Endothelial cell of umbilical vein (primary cell): ENCODE measurements at regions not wholly inside any gene's neighbourhood (a gene's known extent, or its start where the extent isn't known, plus 50 kb on each side); places are given as distances from the start of the nearest gene placed in this dataset.

Experiments used
- BruUV-seq: library from RNA; stranded (reverse); fragments of 400-500 nt; replicated peaks from 2 replicates; lab custom pipeline; 2021; lab: Mats Ljungman, UMichigan
- CTCF ChIA-PET: fragments of 300-600, 350-600 bp; sonication (Branson Sonifier 250); formaldehyde crosslinking; loops from one replicate; lab custom pipeline; 2021; ENCODE audit warnings: antibody characterized with exemption, inconsistent platforms; lab: Charles Lee
- POLR2A ChIA-PET: fragments of 300-600, 350-600 bp; sonication (Branson Sonifier 250); formaldehyde crosslinking; loops from one replicate; lab custom pipeline; 2021; ENCODE audit warnings: antibody characterized with exemption, inconsistent platforms; lab: Charles Lee
- DNase-seq: peaks from one replicate; pipeline ENCODE4 v3.0.0-alpha.2; 2011; ENCODE audit warnings: low read depth, low spot score
- FAIRE-seq: peaks from 2 replicates; lab custom pipeline; 2011; peaks lifted over from hg19 to GRCh38; lab: Jason Lieb, UNC
- H2AFZ ChIP-seq: 2 replicates; pipeline ENCODE4 v1.6.0; 2012; ENCODE audit warnings: low read depth, low read length, control low read depth, inconsistent platforms
- H3K27ac ChIP-seq: 2 replicates; pipeline ENCODE4 v1.5.1; 2011; ENCODE audit warnings: low read depth, mild to moderate bottlenecking, control low read depth, low read length, moderate library complexity; ENCODE audit not compliant: insufficient read depth
- H3K27me3 ChIP-seq, 2 experiments: 2 replicates each; pipeline versions ENCODE4 v1.6.0 to v1.6.1; 2011; ENCODE audit warnings: low read length in 2 of 2, mixed read lengths in 1 of 2; ENCODE audit not compliant: control insufficient read depth in 2 of 2, insufficient read depth in 2 of 2
- H3K36me3 ChIP-seq, 2 experiments: 2 replicates in 1 of 2; 3 replicates in 1 of 2; pipeline ENCODE4 v1.5.1; 2011; ENCODE audit warnings: low read length in 2 of 2, mild to moderate bottlenecking in 1 of 2, moderate library complexity in 1 of 2; ENCODE audit not compliant: control insufficient read depth in 2 of 2, insufficient read depth in 2 of 2; ENCODE audit errors: extremely low read depth in 1 of 2
- H3K4me1 ChIP-seq: 3 replicates; pipeline ENCODE4 v1.5.1; 2011; ENCODE audit warnings: mild to moderate bottlenecking, low read length; ENCODE audit not compliant: control insufficient read depth, insufficient read depth; ENCODE audit errors: extremely low read depth
- H3K4me2 ChIP-seq: 2 replicates; pipeline ENCODE4 v1.6.1; 2011; ENCODE audit warnings: low read length, control low read depth, mixed read lengths; ENCODE audit not compliant: insufficient read depth
- H3K4me3 ChIP-seq, 3 experiments: fragments of 200-600 bp in 1 of 3; sonication (generic), shearing (Covaris generic) in 1 of 3; replicated peaks in 1 of 3; 2 replicates each; pipeline ENCODE4 v1.5.1; 2011 to 2016; ENCODE audit warnings: control low read depth in 3 of 3, low read length in 3 of 3, mild to moderate bottlenecking in 2 of 3, inconsistent platforms in 1 of 3, low read depth in 1 of 3, moderate library complexity in 1 of 3; ENCODE audit not compliant: insufficient read depth in 1 of 3
- H3K79me2 ChIP-seq: 2 replicates; pipeline ENCODE4 v1.6.0; 2012; ENCODE audit warnings: low read length, inconsistent platforms; ENCODE audit not compliant: control insufficient read depth, insufficient read depth
- H3K9ac ChIP-seq: replicated peaks from 2 replicates; pipeline ENCODE3; 2011; ENCODE audit warnings: low read length, control low read depth; ENCODE audit not compliant: insufficient read depth; ENCODE audit errors: extremely low read depth
- H3K9me1 ChIP-seq: replicated peaks from 3 replicates; pipeline ENCODE4 v1.6.0; 2011; ENCODE audit warnings: mild to moderate bottlenecking, low read length; ENCODE audit not compliant: control insufficient read depth, insufficient read depth; ENCODE audit errors: extremely low read depth
- H3K9me3 ChIP-seq: replicated peaks from 2 replicates; pipeline ENCODE4 v1.5.1; 2012; ENCODE audit warnings: low read length, inconsistent platforms; ENCODE audit not compliant: control insufficient read depth, insufficient read depth
- H4K20me1 ChIP-seq: replicated peaks from 2 replicates; pipeline ENCODE3; 2011; ENCODE audit warnings: mild to moderate bottlenecking, low read length; ENCODE audit not compliant: control insufficient read depth, insufficient read depth; ENCODE audit errors: extremely low read depth
- EZH2 ChIP-seq: IDR thresholded peaks from 2 replicates; pipeline ENCODE4 v1.6.1; 2012; ENCODE audit warnings: borderline replicate concordance, low read depth, mild to moderate bottlenecking, moderate library complexity, low read length, inconsistent platforms; ENCODE audit not compliant: severe bottlenecking
- FOS ChIP-seq: IDR thresholded peaks from 2 replicates; pipeline ENCODE4 v1.6.1; 2011; ENCODE audit warnings: mild to moderate bottlenecking, low read length, moderate library complexity, borderline replicate concordance; ENCODE audit not compliant: insufficient read depth
- GATA2 ChIP-seq: IDR thresholded peaks from 2 replicates; pipeline ENCODE4 v1.7.0; 2011; ENCODE audit warnings: low read depth, mild to moderate bottlenecking, moderate library complexity, mixed read lengths, low read length; ENCODE audit not compliant: insufficient read length, insufficient read depth
- JUN ChIP-seq: IDR thresholded peaks from 2 replicates; pipeline ENCODE4 v1.6.1; 2011; ENCODE audit warnings: borderline replicate concordance, low read depth; ENCODE audit not compliant: insufficient read length, insufficient read depth
- MYC ChIP-seq: IDR thresholded peaks from one replicate; pipeline ENCODE4 v1.6.1; 2011; ENCODE audit warnings: mild to moderate bottlenecking, low read depth, low read length
- POLR2A ChIP-seq: IDR thresholded peaks from 2 replicates; pipeline ENCODE4 v1.6.1; 2012; ENCODE audit warnings: low read depth, mild to moderate bottlenecking, control low read depth, low read length
- POLR2AphosphoS5 ChIP-seq: IDR thresholded peaks from 2 replicates; pipeline ENCODE4 v1.6.1; 2012; ENCODE audit warnings: low read depth, mild to moderate bottlenecking, control low read depth, low read length, moderate library complexity; ENCODE audit not compliant: insufficient read depth
- dilution Hi-C: fragments of 300-500 bp; cut with MboI; formaldehyde crosslinking; loops from one replicate; pipeline ENCODE4 v1.15.0; 2019; ENCODE audit warnings: low sequenced_read_pairs; ENCODE audit not compliant: extremely low pct_ligation_motif_present
- intact Hi-C: fragments of 100-400 bp; cut with micrococcal nuclease; formaldehyde crosslinking; loops from one replicate; pipeline ENCODE4 v1.10.0; 2022
- TF ChIP-seq, protein P1 (sequence below), 2 donors: IDR thresholded peaks; 1 replicate in 1 of 2; 2 replicates in 1 of 2; pipeline ENCODE4 v1.5.1; 2011; ENCODE audit warnings: low read length in 2 of 2, mild to moderate bottlenecking in 2 of 2, moderate library complexity in 2 of 2, control low read depth in 1 of 2, inconsistent platforms in 1 of 2, low read depth in 1 of 2; ENCODE audit not compliant: insufficient read depth in 1 of 2; ENCODE audit errors: extremely low read depth in 1 of 2
- TF ChIP-seq, protein P2 (sequence below): IDR thresholded peaks from 2 replicates; pipeline ENCODE4 v1.6.1; 2011; ENCODE audit not compliant: insufficient read depth, insufficient read length

DNA sequence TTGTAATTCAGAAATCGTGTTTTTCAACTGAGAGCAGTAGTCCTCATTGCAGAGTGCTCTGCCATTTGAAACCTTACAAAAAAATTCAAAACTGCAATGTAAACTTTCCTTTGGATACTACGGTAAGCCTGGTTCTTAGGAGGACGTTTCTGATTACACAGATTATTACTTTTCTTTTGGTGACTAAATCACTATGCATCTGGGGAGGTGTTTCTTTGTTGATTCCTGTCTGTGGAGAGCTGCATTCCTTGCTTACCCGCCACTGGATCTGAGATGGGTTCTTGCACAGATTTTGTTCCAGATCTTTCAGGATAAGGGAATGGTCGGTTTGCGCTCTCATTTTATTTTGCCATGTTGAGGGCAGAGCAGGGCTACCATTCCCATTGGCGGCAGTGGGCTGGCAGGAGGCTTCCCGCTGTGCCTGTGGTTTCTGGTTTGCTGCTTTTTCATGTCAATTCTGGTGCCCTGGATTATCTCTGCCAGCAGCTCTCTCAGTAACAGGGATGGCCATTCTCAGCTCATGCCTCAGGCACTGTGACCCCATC, 485.1 kb downstream of the GLRX3 start:
- Histone ChIP-seq H3K79me2 (no peaks in the 10 kb centered on the region), H3K27me3 (no peaks in the 10 kb centered on the region), H3K4me3 (no peak overlapping the region), H3K4me1 (no peaks in the 10 kb centered on the region), H3K4me2 (no peak overlapping the region), H3K36me3 (no peaks in the 10 kb centered on the region), H3K27ac (no peak overlapping the region), H3K9me1 (no peaks in the 10 kb centered on the region), H3K9me3 (peaks cover 2% of the 10 kb centered on the region), H4K20me1 (no peaks in the 10 kb centered on the region), H2AFZ (no peak overlapping the region), H3K9ac (no peak overlapping the region)
- POLR2A ChIA-PET = no interaction called here
- CTCF ChIA-PET = no interaction called here
- DNase-seq = no peak
- intact Hi-C loops (no loop called here), dilution Hi-C loops (no loop called here)
- no peak for FAIRE-seq
- BruUV-seq = no TSS peak
- TF ChIP-seq, protein P1, sequence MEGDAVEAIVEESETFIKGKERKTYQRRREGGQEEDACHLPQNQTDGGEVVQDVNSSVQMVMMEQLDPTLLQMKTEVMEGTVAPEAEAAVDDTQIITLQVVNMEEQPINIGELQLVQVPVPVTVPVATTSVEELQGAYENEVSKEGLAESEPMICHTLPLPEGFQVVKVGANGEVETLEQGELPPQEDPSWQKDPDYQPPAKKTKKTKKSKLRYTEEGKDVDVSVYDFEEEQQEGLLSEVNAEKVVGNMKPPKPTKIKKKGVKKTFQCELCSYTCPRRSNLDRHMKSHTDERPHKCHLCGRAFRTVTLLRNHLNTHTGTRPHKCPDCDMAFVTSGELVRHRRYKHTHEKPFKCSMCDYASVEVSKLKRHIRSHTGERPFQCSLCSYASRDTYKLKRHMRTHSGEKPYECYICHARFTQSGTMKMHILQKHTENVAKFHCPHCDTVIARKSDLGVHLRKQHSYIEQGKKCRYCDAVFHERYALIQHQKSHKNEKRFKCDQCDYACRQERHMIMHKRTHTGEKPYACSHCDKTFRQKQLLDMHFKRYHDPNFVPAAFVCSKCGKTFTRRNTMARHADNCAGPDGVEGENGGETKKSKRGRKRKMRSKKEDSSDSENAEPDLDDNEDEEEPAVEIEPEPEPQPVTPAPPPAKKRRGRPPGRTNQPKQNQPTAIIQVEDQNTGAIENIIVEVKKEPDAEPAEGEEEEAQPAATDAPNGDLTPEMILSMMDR (IDR thresholded peaks at IDR 0.05; ENCODE audit: extremely low read depth in 1 of 2, insufficient read depth in 1 of 2, low read depth in 1 of 2, low read length in 2 of 2) = no peak
- TF ChIP-seq EZH2 = no peak
- TF ChIP-seq MYC = no peak
- no peak for TF ChIP-seq GATA2
- TF ChIP-seq POLR2AphosphoS5 = no peak
- TF ChIP-seq FOS = no peak
- no peak for TF ChIP-seq POLR2A
- TF ChIP-seq, protein P2, sequence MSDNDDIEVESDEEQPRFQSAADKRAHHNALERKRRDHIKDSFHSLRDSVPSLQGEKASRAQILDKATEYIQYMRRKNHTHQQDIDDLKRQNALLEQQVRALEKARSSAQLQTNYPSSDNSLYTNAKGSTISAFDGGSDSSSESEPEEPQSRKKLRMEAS = no peak
- TF ChIP-seq JUN = no peak
